Endothelial cell of hepatic sinusoid (primary cell): ENCODE measurements at regions not wholly inside any gene's neighbourhood (a gene's known extent, or its start where the extent isn't known, plus 50 kb on each side); places are given as distances from the start of the nearest gene placed in this dataset.
"Not testable (repeated sequence)": the region's sequence is repeated elsewhere in the genome, so short reads cannot be mapped to it uniquely, and the experiment has no call there.

ENCODE experiments used
- in situ Hi-C: cut with HindIII; loops from 2 replicates; pipeline ENCODE4 v1.10.0; 2017; ENCODE audit warnings: low sequenced_read_pairs

- in situ Hi-C loops: no loop called here
Measured at GRCh38 chr10:61063034-61063433, 119.0 kb upstream of the RHOBTB1 start.

- in situ Hi-C loops: no loop called here
Measured at GRCh38 chr10:61061923-61062504, 118.0 kb upstream of the RHOBTB1 start.

GRCh38 chr10:61059636-61060035 lies 115.7 kb upstream of the RHOBTB1 start:
- in situ Hi-C loops: no loop called here

- in situ Hi-C loops: no loop called here
Measured at GRCh38 chr10:61052469-61053205, 108.7 kb upstream of the RHOBTB1 start.

GRCh38 chr10:61051344-61051743 lies 107.4 kb upstream of the RHOBTB1 start:
- in situ Hi-C loops: no loop called here

GRCh38 chr10:61050120-61050745 lies 106.2 kb upstream of the RHOBTB1 start:
- in situ Hi-C loops: no loop called here

GRCh38 chr10:61049386-61049785 lies 105.4 kb upstream of the RHOBTB1 start:
- in situ Hi-C loops: no loop called here

- in situ Hi-C loops: no loop called here
Measured at GRCh38 chr10:61047788-61048560, 104.0 kb upstream of the RHOBTB1 start.

GRCh38 chr10:61047081-61047480 lies 103.1 kb upstream of the RHOBTB1 start:
- in situ Hi-C loops: no loop called here

- in situ Hi-C loops: not testable (repeated sequence)
Measured at GRCh38 chr10:61045480-61045879, 101.5 kb upstream of the RHOBTB1 start.

- in situ Hi-C loops: no loop called here
Measured at GRCh38 chr10:61042533-61042932, 98.5 kb upstream of the RHOBTB1 start.

GRCh38 chr10:61040399-61041016 lies 96.5 kb upstream of the RHOBTB1 start:
- in situ Hi-C loops: no loop called here

GRCh38 chr10:61039868-61040267 lies 95.9 kb upstream of the RHOBTB1 start:
- in situ Hi-C loops: no loop called here

- in situ Hi-C loops: not testable (repeated sequence)
Measured at GRCh38 chr10:61037261-61037830, 93.4 kb upstream of the RHOBTB1 start.

- in situ Hi-C loops: not testable (repeated sequence)
Measured at GRCh38 chr10:61036148-61036547, 92.2 kb upstream of the RHOBTB1 start.

- in situ Hi-C loops: no loop called here
Measured at GRCh38 chr10:61031341-61031740, 87.4 kb upstream of the RHOBTB1 start.

GRCh38 chr10:61029411-61029810 lies 85.4 kb upstream of the RHOBTB1 start:
- in situ Hi-C loops: no loop called here

GRCh38 chr10:61028861-61029361 lies 84.9 kb upstream of the RHOBTB1 start:
- in situ Hi-C loops: no loop called here

- in situ Hi-C loops: no loop called here
Measured at GRCh38 chr10:61024856-61025201, 80.8 kb upstream of the RHOBTB1 start.

- in situ Hi-C loops: no loop called here
Measured at GRCh38 chr10:61024151-61024855, 80.3 kb upstream of the RHOBTB1 start.
